Peyer's patch (tissue), 4 donors: ENCODE measurements at regions not wholly inside any gene's neighbourhood (a gene's known extent, or its start where the extent isn't known, plus 50 kb on each side); places are given as distances from the start of the nearest gene placed in this dataset.

Experiments used
- DNase-seq, 3 donors: peaks; one replicate each; pipeline ENCODE4 v3.0.0-alpha.2; 2017 to 2019
- H3K27ac ChIP-seq, 4 donors: fragments of 200-600 bp; sonication (generic); one replicate each; pipeline ENCODE4 v1.5.1; 2016 to 2019
- H3K27me3 ChIP-seq, 2 donors: fragments of 200-600 bp; sonication (generic); one replicate each; pipeline ENCODE4 v1.5.1; 2019
- H3K36me3 ChIP-seq, 3 donors: fragments of 200-600 bp; sonication (generic); one replicate each; pipeline ENCODE4 v1.5.1; 2016 to 2019
- H3K4me1 ChIP-seq, 4 donors: fragments of 200-600 bp; sonication (generic); one replicate each; pipeline ENCODE4 v1.5.1; 2016 to 2019
- H3K4me3 ChIP-seq, 4 donors: fragments of 200-600 bp; sonication (generic); 1 replicate in 3 of 4; 2 replicates in 1 of 4; pipeline ENCODE4 v1.5.1; 2016 to 2019; ENCODE audit warnings: mild to moderate bottlenecking in 1 of 4
- H3K9me3 ChIP-seq, 4 donors: fragments of 200-600 bp; sonication (generic); one replicate each; pipeline ENCODE4 v1.5.1; 2016 to 2019; ENCODE audit warnings: mild to moderate bottlenecking in 1 of 4
- POLR2A ChIP-seq, 2 donors: fragments of 450-650 bp; IDR thresholded peaks; one replicate each; pipeline ENCODE4 v1.5.1; 2017; ENCODE audit warnings: antibody characterized with exemption in 2 of 2, mild to moderate bottlenecking in 2 of 2, moderate library complexity in 2 of 2
- TF ChIP-seq, protein P1 (sequence below), 6 experiments: fragments of 450-650 bp in 4 of 6; fragments of 200-600 bp in 2 of 6; sonication (generic) in 1 of 6; IDR thresholded peaks; one replicate each; pipeline ENCODE4 v1.5.1; 2017 to 2019; ENCODE audit warnings: antibody characterized with exemption in 6 of 6, mild to moderate bottlenecking in 3 of 6, moderate library complexity in 1 of 6

DNA sequence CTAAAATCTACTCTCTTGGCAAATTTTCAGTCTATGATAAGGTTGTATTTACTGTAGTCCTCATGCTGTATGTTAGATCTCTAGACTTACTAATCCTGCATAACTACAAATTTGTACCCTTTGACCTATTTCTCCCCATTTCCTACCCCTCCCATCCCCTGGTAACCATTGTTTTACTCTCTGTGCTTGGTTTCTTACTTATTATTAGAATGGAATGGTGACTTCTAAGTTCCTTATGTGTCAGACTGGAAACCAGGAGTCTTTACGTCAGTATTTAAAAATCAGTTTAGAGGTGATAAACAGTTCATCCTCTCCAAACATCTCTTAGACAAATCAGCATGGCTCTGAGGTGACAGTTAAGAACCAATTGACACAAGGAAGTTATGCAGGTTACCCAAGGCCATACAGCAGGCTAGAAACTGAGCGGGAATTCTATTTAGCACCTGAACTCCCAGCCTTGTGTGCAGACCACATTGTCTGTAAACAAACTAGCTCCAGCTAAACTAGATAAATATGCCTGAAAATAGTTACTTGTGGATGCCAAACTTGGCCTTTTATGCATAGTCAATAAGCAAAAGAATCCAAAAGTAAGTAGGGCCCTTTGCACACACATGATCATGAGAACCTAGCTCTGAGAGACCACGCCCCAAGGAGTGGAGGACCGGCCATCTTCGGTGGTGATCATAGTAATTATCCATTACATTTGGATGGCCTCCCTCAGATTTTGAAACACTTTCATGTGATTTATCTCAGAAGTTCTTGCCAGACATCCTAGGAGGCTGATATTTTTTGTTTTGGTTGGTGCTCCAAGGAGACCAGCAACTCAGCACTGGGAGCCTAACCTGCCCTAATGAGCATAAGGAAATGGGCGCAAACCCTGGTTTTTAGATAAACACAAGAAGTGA is 72.3 kb upstream of the BOC start:
- no peak for TF ChIP-seq POLR2A (IDR thresholded peaks at IDR 0.05)
- TF ChIP-seq, protein P1, sequence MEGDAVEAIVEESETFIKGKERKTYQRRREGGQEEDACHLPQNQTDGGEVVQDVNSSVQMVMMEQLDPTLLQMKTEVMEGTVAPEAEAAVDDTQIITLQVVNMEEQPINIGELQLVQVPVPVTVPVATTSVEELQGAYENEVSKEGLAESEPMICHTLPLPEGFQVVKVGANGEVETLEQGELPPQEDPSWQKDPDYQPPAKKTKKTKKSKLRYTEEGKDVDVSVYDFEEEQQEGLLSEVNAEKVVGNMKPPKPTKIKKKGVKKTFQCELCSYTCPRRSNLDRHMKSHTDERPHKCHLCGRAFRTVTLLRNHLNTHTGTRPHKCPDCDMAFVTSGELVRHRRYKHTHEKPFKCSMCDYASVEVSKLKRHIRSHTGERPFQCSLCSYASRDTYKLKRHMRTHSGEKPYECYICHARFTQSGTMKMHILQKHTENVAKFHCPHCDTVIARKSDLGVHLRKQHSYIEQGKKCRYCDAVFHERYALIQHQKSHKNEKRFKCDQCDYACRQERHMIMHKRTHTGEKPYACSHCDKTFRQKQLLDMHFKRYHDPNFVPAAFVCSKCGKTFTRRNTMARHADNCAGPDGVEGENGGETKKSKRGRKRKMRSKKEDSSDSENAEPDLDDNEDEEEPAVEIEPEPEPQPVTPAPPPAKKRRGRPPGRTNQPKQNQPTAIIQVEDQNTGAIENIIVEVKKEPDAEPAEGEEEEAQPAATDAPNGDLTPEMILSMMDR (IDR thresholded peaks at IDR 0.05): no peak
- H3K27ac ChIP-seq: peak overlapping the region in 1 of 4 donors; percentile 37
- H3K9me3 ChIP-seq: no peaks in the 10 kb centered on the region
- H3K27me3 ChIP-seq: no peaks in the 10 kb centered on the region
- H3K36me3 ChIP-seq: no peaks in the 10 kb centered on the region
- peaks cover 0 to 4% (median 0%) of the 10 kb centered on the region in 4 donors for H3K4me1 ChIP-seq
- H3K4me3 ChIP-seq: no peak overlapping the region
- no peak for DNase-seq

- no peaks in the 10 kb centered on the region for H3K9me3 ChIP-seq
- no peak for TF ChIP-seq POLR2A (IDR thresholded peaks at IDR 0.05)
- TF ChIP-seq, protein P1 (IDR thresholded peaks at IDR 0.05): no peak
- H3K4me1 ChIP-seq: peaks cover 0 to 2% (median 0%) of the 10 kb centered on the region in 4 donors
- H3K36me3 ChIP-seq: no peaks in the 10 kb centered on the region
- H3K4me3 ChIP-seq: no peak overlapping the region
- no peak for DNase-seq
- no peak overlapping the region for H3K27ac ChIP-seq
- H3K27me3 ChIP-seq: no peaks in the 10 kb centered on the region
Observed at GRCh38 chr3:113140876-113141275, 70.5 kb upstream of the BOC start.

DNA sequence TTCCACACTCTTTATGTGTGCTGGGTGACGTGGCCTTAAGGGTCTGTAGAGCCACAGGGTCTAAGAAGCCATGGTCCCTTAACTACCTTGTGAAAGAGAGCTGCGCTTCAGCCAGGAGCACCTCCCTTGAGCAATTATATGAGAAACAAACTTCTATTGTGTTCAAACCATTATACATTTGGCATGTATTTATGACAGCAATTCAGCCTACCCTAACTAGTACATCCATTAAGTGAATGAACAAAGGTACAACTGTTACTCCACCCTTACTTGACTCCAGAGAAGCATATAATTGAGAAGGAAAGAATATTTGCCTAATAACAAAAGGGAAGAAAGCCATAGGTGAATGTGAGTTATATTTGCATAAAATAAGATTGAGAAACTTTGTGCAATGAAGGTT is 69.8 kb upstream of the BOC start:
- no peaks in the 10 kb centered on the region for H3K9me3 ChIP-seq
- no peaks in the 10 kb centered on the region for H3K36me3 ChIP-seq
- TF ChIP-seq POLR2A (IDR thresholded peaks at IDR 0.05): no peak
- TF ChIP-seq, protein P1 (IDR thresholded peaks at IDR 0.05): no peak
- H3K4me3 ChIP-seq: no peak overlapping the region
- H3K27me3 ChIP-seq: no peaks in the 10 kb centered on the region
- H3K4me1 ChIP-seq: no peaks in the 10 kb centered on the region
- H3K27ac ChIP-seq: no peak overlapping the region
- DNase-seq: no peak

DNA sequence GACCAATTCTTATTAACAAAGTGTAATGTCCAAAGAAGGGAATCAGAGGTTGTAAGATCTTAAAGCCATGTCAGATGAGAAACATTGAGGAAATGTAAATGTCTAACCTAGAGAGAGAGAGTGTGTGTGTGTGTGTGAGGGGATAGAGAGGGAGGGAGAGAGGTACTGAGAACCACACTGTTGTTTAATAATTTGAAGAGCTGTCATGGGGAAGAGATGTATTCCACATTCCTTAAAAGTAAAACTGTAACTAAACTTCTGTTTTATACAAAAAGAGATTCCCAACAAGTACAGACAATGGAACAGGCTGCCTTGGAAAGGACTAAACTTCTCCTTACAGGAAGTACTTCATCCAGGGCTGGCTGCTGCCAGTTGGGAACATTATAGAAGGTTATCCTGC is 68.9 kb upstream of the BOC start:
- H3K4me1 ChIP-seq: no peaks in the 10 kb centered on the region
- H3K36me3 ChIP-seq: no peaks in the 10 kb centered on the region
- no peak overlapping the region for H3K4me3 ChIP-seq
- no peak for TF ChIP-seq POLR2A (IDR thresholded peaks at IDR 0.05)
- TF ChIP-seq, protein P1 (IDR thresholded peaks at IDR 0.05): no peak
- H3K27ac ChIP-seq: no peak overlapping the region
- no peak for DNase-seq
- no peaks in the 10 kb centered on the region for H3K27me3 ChIP-seq
- no peaks in the 10 kb centered on the region for H3K9me3 ChIP-seq

- H3K9me3 ChIP-seq: no peaks in the 10 kb centered on the region
- peaks cover 0 to 5% (median 0%) of the 10 kb centered on the region in 4 donors for H3K4me1 ChIP-seq
- no peak for TF ChIP-seq POLR2A (IDR thresholded peaks at IDR 0.05)
- TF ChIP-seq, protein P1 (IDR thresholded peaks at IDR 0.05): no peak
- H3K27me3 ChIP-seq: no peaks in the 10 kb centered on the region
- no peaks in the 10 kb centered on the region for H3K36me3 ChIP-seq
- DNase-seq: no peak
- no peak overlapping the region for H3K27ac ChIP-seq
- no peak overlapping the region for H3K4me3 ChIP-seq
Observed at GRCh38 chr3:113143353-113143752, 68.0 kb upstream of the BOC start.
